Left lung (tissue), 4 donors: ENCODE measurements at regions not wholly inside any gene's neighbourhood (a gene's known extent, or its start where the extent isn't known, plus 50 kb on each side); places are given as distances from the start of the nearest gene placed in this dataset.

Experiments used
- ATAC-seq: fragments of 200-7000 bp; cut with Tn5 transposase; one replicate; pipeline ENCODE4 v1.9.1; 2020; ENCODE audit warnings: moderate library complexity
- DNase-seq, 4 donors: peaks; one replicate each; pipeline ENCODE4 v3.0.0-alpha.2; 2013 to 2020
- H3K27ac ChIP-seq, 2 donors: fragments of 200-600 bp; sonication (generic) in 1 of 2; one replicate each; pipeline versions ENCODE4 v1.5.0 to v1.8.0; 2020 to 2021
- H3K27me3 ChIP-seq, 2 donors: fragments of 200-600 bp; sonication (generic) in 1 of 2; one replicate each; pipeline versions ENCODE4 v1.5.0 to v1.8.0; 2020 to 2021
- H3K36me3 ChIP-seq, 2 donors: fragments of 200-600 bp; sonication (generic) in 1 of 2; one replicate each; pipeline versions ENCODE4 v1.5.0 to v1.8.0; 2020 to 2021
- H3K4me1 ChIP-seq, 2 donors: fragments of 200-600 bp; one replicate each; pipeline ENCODE4 v1.8.0; 2021
- H3K4me3 ChIP-seq, 2 donors: fragments of 200-600 bp; sonication (generic) in 1 of 2; one replicate each; pipeline versions ENCODE4 v1.5.0 to v1.8.0; 2020 to 2021; ENCODE audit warnings: mild to moderate bottlenecking in 1 of 2
- H3K9me3 ChIP-seq, 2 donors: fragments of 200-600 bp; sonication (generic) in 1 of 2; one replicate each; pipeline versions ENCODE4 v1.5.0 to v1.8.0; 2020 to 2021
- CTCF ChIP-seq, 2 donors: fragments of 200-600 bp; sonication (generic) in 1 of 2; IDR thresholded peaks; one replicate each; pipeline versions ENCODE4 v1.5.0 to v1.8.0; 2021; ENCODE audit warnings: antibody characterized with exemption in 2 of 2
- intact Hi-C, 2 donors: fragments of 100-400 bp; cut with DNase I; formaldehyde crosslinking; loops; one replicate each; pipeline versions ENCODE4 v1.11.2 to v1.14.2; 2022
- donor health status: DM: no; HTN: yes; CAD: no.
- donor health status: DM: no; HTN: no; CAD: no.

- Histone ChIP-seq H3K27ac (no peak overlapping the region), H3K36me3 (no peaks in the 10 kb centered on the region), H3K9me3 (no peaks in the 10 kb centered on the region), H3K4me3 (no peak overlapping the region), H3K4me1 (peaks cover 0 to 5% of the 10 kb centered on the region in 2 donors), H3K27me3 (no peaks in the 10 kb centered on the region)
- no peak for DNase-seq
- intact Hi-C loops, result no loop called here
- TF ChIP-seq CTCF (IDR thresholded peaks at IDR 0.05), result no peak
- ATAC-seq, result peak; percentile 72
These were observed 234.2 kb upstream of the OPRM1 start for GRCh38 chr6:153804755-153805330.

- no peak overlapping the region for H3K27ac ChIP-seq
These were observed 237.1 kb upstream of the OPRM1 start for GRCh38 chr6:153801917-153802316.

GRCh38 chr6:153800580-153801188 lies 238.4 kb upstream of the OPRM1 start:
- DNase-seq, result peak in 2 of 4 donors; percentile 11 to 16
- intact Hi-C loops, result no loop called here
- peaks cover 0 to 5% of the 10 kb centered on the region in 2 donors for H3K4me1 ChIP-seq
- H3K27me3 ChIP-seq, result no peaks in the 10 kb centered on the region
- H3K4me3 ChIP-seq, result no peak overlapping the region
- H3K9me3 ChIP-seq, result no peaks in the 10 kb centered on the region
- H3K36me3 ChIP-seq, result no peaks in the 10 kb centered on the region
- TF ChIP-seq CTCF (IDR thresholded peaks at IDR 0.05), result no peak
- peak; percentile 81 for ATAC-seq
- no peak overlapping the region for H3K27ac ChIP-seq

More at GRCh38 chr6:153801917-153802316, 237.1 kb upstream of the OPRM1 start:
- Histone ChIP-seq H3K4me1 (peaks cover 0 to 5% of the 10 kb centered on the region in 2 donors), H3K36me3 (no peaks in the 10 kb centered on the region), H3K4me3 (no peak overlapping the region), H3K27me3 (no peaks in the 10 kb centered on the region), H3K9me3 (no peaks in the 10 kb centered on the region)
- DNase-seq (no peak), ATAC-seq (no peak)
- intact Hi-C loops, result no loop called here
- no peak for TF ChIP-seq CTCF (IDR thresholded peaks at IDR 0.05)

- Histone ChIP-seq H3K9me3 (no peaks in the 10 kb centered on the region), H3K36me3 (no peaks in the 10 kb centered on the region), H3K4me3 (no peak overlapping the region), H3K27me3 (no peaks in the 10 kb centered on the region), H3K4me1 (no peaks in the 10 kb centered on the region), H3K27ac (no peak overlapping the region)
- no peak for TF ChIP-seq CTCF (IDR thresholded peaks at IDR 0.05)
- ATAC-seq (peak; percentile 32), DNase-seq (no peak)
- intact Hi-C loops, result no loop called here
These were observed 248.1 kb upstream of the OPRM1 start for GRCh38 chr6:153790876-153791473.

- peak in 1 of 2 donors; percentile 9 for TF ChIP-seq CTCF (IDR thresholded peaks at IDR 0.05)
- H3K36me3 ChIP-seq, result no peaks in the 10 kb centered on the region
- intact Hi-C loops, result no loop called here
- no peaks in the 10 kb centered on the region for H3K4me1 ChIP-seq
- no peaks in the 10 kb centered on the region for H3K27me3 ChIP-seq
- no peak overlapping the region for H3K27ac ChIP-seq
- no peaks in the 10 kb centered on the region for H3K9me3 ChIP-seq
- peak in 1 of 4 donors; percentile 39 for DNase-seq
- peak; percentile 46 for ATAC-seq
- H3K4me3 ChIP-seq, result no peak overlapping the region
These were observed 249.0 kb upstream of the OPRM1 start for GRCh38 chr6:153790048-153790447.
